Neural cell (in vitro differentiated cells): ENCODE measurements at regions not wholly inside any gene's neighbourhood (a gene's known extent, or its start where the extent isn't known, plus 50 kb on each side); places are given as distances from the start of the nearest gene placed in this dataset.

Experiments
- EP300 ChIP-seq: fragments of 450-650 bp; conservative IDR thresholded peaks from 2 replicates; pipeline ENCODE4 v1.6.1; 2014; ENCODE audit warnings: antibody characterized with exemption, mild to moderate bottlenecking, moderate library complexity; ENCODE audit not compliant: poor library complexity, severe bottlenecking
- MXI1 ChIP-seq: fragments of 450-650 bp; conservative IDR thresholded peaks from 2 replicates; pipeline ENCODE4 v1.6.1; 2014; ENCODE audit warnings: antibody characterized with exemption, mild to moderate bottlenecking; ENCODE audit not compliant: poor library complexity, severe bottlenecking
- POLR2AphosphoS5 ChIP-seq: IDR thresholded peaks from 2 replicates; pipeline ENCODE4 v1.6.1; 2012
- RAD21 ChIP-seq: fragments of 450-650 bp; conservative IDR thresholded peaks from 2 replicates; pipeline ENCODE4 v1.6.1; 2014; ENCODE audit warnings: antibody characterized with exemption, mild to moderate bottlenecking, moderate library complexity
- TF ChIP-seq, protein P1 (sequence below): fragments of 450-650 bp; IDR thresholded peaks from 2 replicates; pipeline ENCODE4 v1.5.1; 2014; ENCODE audit warnings: antibody characterized with exemption, mild to moderate bottlenecking, moderate library complexity; ENCODE audit not compliant: poor library complexity, severe bottlenecking

DNA sequence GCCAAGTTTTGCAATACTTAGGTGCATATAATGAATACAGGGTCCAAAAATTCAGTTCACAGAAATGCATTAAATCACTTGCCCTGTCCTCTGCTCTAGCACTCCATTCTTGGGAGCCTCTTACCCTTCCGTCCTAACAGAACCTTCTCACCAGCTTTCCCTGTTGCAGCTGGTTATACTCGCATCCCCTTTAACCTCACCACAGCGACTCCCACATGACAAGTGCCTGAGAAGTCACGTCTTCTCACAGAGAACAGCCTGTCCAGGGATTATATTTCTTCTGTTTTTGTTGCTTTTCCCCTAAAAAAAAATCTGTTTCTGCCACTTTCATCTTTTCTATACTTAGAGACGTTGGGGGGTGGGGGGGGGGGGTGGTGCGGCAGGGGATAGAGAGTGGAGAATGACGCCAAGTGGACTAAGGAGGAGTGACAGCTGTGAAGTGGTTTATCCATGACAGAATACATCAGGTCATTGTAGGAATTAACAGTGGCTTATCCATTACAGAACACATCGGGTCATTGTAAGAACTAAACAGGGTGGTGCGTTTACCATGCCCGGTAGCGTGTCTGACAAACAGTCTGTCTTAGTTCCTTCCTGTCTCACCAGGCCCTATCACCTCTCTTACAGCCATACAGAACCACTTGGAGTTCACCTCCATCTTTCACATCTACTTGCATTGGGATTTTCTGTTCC, 117.6 kb downstream of the UBE2U start:
- TF ChIP-seq, protein P1, sequence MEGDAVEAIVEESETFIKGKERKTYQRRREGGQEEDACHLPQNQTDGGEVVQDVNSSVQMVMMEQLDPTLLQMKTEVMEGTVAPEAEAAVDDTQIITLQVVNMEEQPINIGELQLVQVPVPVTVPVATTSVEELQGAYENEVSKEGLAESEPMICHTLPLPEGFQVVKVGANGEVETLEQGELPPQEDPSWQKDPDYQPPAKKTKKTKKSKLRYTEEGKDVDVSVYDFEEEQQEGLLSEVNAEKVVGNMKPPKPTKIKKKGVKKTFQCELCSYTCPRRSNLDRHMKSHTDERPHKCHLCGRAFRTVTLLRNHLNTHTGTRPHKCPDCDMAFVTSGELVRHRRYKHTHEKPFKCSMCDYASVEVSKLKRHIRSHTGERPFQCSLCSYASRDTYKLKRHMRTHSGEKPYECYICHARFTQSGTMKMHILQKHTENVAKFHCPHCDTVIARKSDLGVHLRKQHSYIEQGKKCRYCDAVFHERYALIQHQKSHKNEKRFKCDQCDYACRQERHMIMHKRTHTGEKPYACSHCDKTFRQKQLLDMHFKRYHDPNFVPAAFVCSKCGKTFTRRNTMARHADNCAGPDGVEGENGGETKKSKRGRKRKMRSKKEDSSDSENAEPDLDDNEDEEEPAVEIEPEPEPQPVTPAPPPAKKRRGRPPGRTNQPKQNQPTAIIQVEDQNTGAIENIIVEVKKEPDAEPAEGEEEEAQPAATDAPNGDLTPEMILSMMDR: no peak
- TF ChIP-seq EP300: no peak
- TF ChIP-seq POLR2AphosphoS5: no peak
- TF ChIP-seq RAD21: no peak
- no peak for TF ChIP-seq MXI1
